ENCODE measurements at regions not wholly inside any gene's neighbourhood (a gene's known extent, or its start where the extent isn't known, plus 50 kb on each side); places are given as distances from the start of the nearest gene placed in this dataset.

GRCh38 chr10:2844925-2845324 lies 222.4 kb upstream of the PFKP start:
- no peak for DNase-seq
- ATAC-seq (ENCODE audit: poor library complexity), result no peak
- intact Hi-C loops (cut with DNase I), result no loop called here

GRCh38 chr10:2839081-2839725 lies 228.1 kb upstream of the PFKP start:
- ATAC-seq (ENCODE audit: poor library complexity), result no peak
- DNase-seq, result peak; percentile 53
- intact Hi-C loops (cut with DNase I), result loop anchor here (5.0 kb wide), 1 partner anchor 203 kb away; no protein-coding TSS in a partner anchor

GRCh38 chr10:2837674-2838073 lies 229.7 kb upstream of the PFKP start:
- intact Hi-C loops (cut with DNase I), result loop anchor here (5.0 kb wide), 1 partner anchor 205 kb away; no protein-coding TSS in a partner anchor
- DNase-seq (no peak), ATAC-seq (ENCODE audit: poor library complexity) (no peak)

GRCh38 chr10:2836921-2837662 lies 230.3 kb upstream of the PFKP start:
- intact Hi-C loops (cut with DNase I), result loop anchor here (5.0 kb wide), 1 partner anchor 205 kb away; no protein-coding TSS in a partner anchor
- ATAC-seq (ENCODE audit: poor library complexity), result no peak

GRCh38 chr10:2834214-2834613 lies 233.1 kb upstream of the PFKP start:
- DNase-seq (no peak), ATAC-seq (ENCODE audit: poor library complexity) (no peak)
- intact Hi-C loops (cut with DNase I), result no loop called here

More at GRCh38 chr10:2836921-2837662, 230.3 kb upstream of the PFKP start:
- DNase-seq, result no peak

- ATAC-seq (ENCODE audit: poor library complexity) (no peak), DNase-seq (no peak)
- intact Hi-C loops (cut with DNase I), result no loop called here
Measured at GRCh38 chr10:2831509-2831908, 235.8 kb upstream of the PFKP start.

- ATAC-seq (ENCODE audit: poor library complexity) (no peak), DNase-seq (no peak)
- intact Hi-C loops (cut with DNase I), result no loop called here
Measured at GRCh38 chr10:2828741-2829140, 238.6 kb upstream of the PFKP start.

GRCh38 chr10:2826675-2827074 lies 240.7 kb upstream of the PFKP start:
- intact Hi-C loops (cut with DNase I), result no loop called here
- DNase-seq, result no peak
- no peak for ATAC-seq (ENCODE audit: poor library complexity)

GRCh38 chr10:2825841-2826240 lies 241.5 kb upstream of the PFKP start:
- ATAC-seq (ENCODE audit: poor library complexity) (no peak), DNase-seq (no peak)
- intact Hi-C loops (cut with DNase I), result no loop called here

GRCh38 chr10:2817940-2818636 lies 249.3 kb upstream of the PFKP start:
- no peak for DNase-seq
- intact Hi-C loops (cut with DNase I), result no loop called here
- no peak for ATAC-seq (ENCODE audit: poor library complexity)

- intact Hi-C loops (cut with DNase I), result no loop called here
- no peak for DNase-seq
- no peak for ATAC-seq (ENCODE audit: poor library complexity)
Measured at GRCh38 chr10:2813693-2814092, 253.7 kb upstream of the PFKP start.

- intact Hi-C loops (cut with DNase I), result no loop called here
- DNase-seq, result no peak
Measured at GRCh38 chr10:2813286-2813685, 254.1 kb upstream of the PFKP start.

GRCh38 chr10:2812631-2813030 lies 254.7 kb upstream of the PFKP start:
- no peak for DNase-seq
- ATAC-seq (ENCODE audit: poor library complexity), result no peak
- intact Hi-C loops (cut with DNase I), result no loop called here

More at GRCh38 chr10:2813286-2813685, 254.1 kb upstream of the PFKP start:
- no peak for ATAC-seq (ENCODE audit: poor library complexity)

GRCh38 chr10:2800178-2800577 lies 267.2 kb upstream of the PFKP start:
- ATAC-seq (ENCODE audit: poor library complexity), result no peak
- intact Hi-C loops (cut with DNase I), result no loop called here
- no peak for DNase-seq

GRCh38 chr10:2798336-2799022 lies 268.9 kb upstream of the PFKP start:
- no peak for ATAC-seq (ENCODE audit: poor library complexity)
- intact Hi-C loops (cut with DNase I), result no loop called here
- no peak for DNase-seq

- no peak for ATAC-seq (ENCODE audit: poor library complexity)
- intact Hi-C loops (cut with DNase I), result no loop called here
- DNase-seq, result no peak
Measured at GRCh38 chr10:2791774-2792443, 275.4 kb upstream of the PFKP start.

GRCh38 chr10:2790396-2791188 lies 276.8 kb upstream of the PFKP start:
- DNase-seq, result no peak
- no peak for ATAC-seq (ENCODE audit: poor library complexity)
- intact Hi-C loops (cut with DNase I), result no loop called here

GRCh38 chr10:2786251-2786650 lies 281.1 kb upstream of the PFKP start:
- intact Hi-C loops (cut with DNase I), result no loop called here
- no peak for DNase-seq
- ATAC-seq (ENCODE audit: poor library complexity), result no peak
